ENCODE measurements at regions not wholly inside any gene's neighbourhood (a gene's known extent, or its start where the extent isn't known, plus 50 kb on each side); places are given as distances from the start of the nearest gene placed in this dataset.
"Not testable (repeated sequence)": the region's sequence is repeated elsewhere in the genome, so short reads cannot be mapped to it uniquely, and the experiment has no call there.

GRCh38 chr11:39628311-39628710 is 1831.1 kb downstream of the LRRC4C start:
- no peak for DNase-seq (ENCODE audit: low read depth in 1 of 2, low spot score in 1 of 2)
- FAIRE-seq, result no peak
- no peak for ATAC-seq
- no peaks in the 10 kb centered on the region for H3K4me1 ChIP-seq
- H3K27ac ChIP-seq, result no peak overlapping the region
- no peak overlapping the region for H3K4me2 ChIP-seq
- ChIA-PET CTCF (no interaction called here), POLR2A (no interaction called here)
- H3K4me3 ChIP-seq, result no peak overlapping the region
- WGBS (ENCODE audit: missing lambda C conversion rate), result 1% methylated on average over 2 of the region's 2 CpGs
- TF ChIP-seq MAFK (IDR thresholded peaks at IDR 0.05; ENCODE audit: partially characterized antibody) (peak; percentile 59), POLR2A (IDR thresholded peaks at IDR 0.05; ENCODE audit: low read length) (no peak)
- H3K9me3 ChIP-seq, result no peaks in the 10 kb centered on the region

GRCh38 chr11:39620309-39620708 is 1839.1 kb downstream of the LRRC4C start:
- WGBS (ENCODE audit: missing lambda C conversion rate), result 0% methylated on average over 2 of the region's 3 CpGs
- H3K9me3 ChIP-seq; DNase-seq (ENCODE audit: low read depth in 1 of 2, low spot score in 1 of 2); POLR2A ChIA-PET; H3K4me1 ChIP-seq; H3K4me2 ChIP-seq; H3K4me3 ChIP-seq; ATAC-seq; H3K27ac ChIP-seq; CTCF ChIA-PET; FAIRE-seq: not testable (repeated sequence)

DNA sequence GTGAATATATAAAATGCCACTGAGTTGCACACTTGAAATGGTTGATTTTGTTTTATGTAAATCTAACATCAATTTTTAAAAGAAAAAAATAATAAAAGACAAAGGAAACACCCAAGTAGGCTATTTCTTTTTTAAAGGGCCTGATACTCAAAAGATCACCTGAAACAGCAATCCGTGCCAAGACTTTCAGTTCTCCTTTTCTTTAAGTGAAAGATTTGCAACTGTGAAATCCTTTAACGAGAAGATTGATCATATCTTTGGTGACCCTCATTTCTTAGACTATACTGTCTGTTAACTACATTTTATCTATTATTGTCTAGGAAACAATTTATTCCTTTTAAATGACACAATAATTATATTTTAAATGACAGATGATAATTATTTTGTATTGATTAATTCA is 1841.5 kb downstream of the LRRC4C start:
- DNase-seq (ENCODE audit: low read depth in 1 of 2, low spot score in 1 of 2) (no peak), FAIRE-seq (no peak), ATAC-seq (no peak)
- Histone ChIP-seq H3K4me1 (no peaks in the 10 kb centered on the region), H3K4me2 (no peak overlapping the region), H3K4me3 (no peak overlapping the region), H3K27ac (no peak overlapping the region), H3K9me3 (no peaks in the 10 kb centered on the region)
- WGBS (ENCODE audit: missing lambda C conversion rate), result 0% methylated on average over 2 of the region's 2 CpGs
- POLR2A ChIA-PET, result no interaction called here
- CTCF ChIA-PET, result no interaction called here
- no peak for TF ChIP-seq TFCP2L1 (CRISPR knock-in tag; IDR thresholded peaks at IDR 0.05)
- TF ChIP-seq ZC3H11A (IDR thresholded peaks at IDR 0.05), result no peak
- no peak for TF ChIP-seq ELK1 (IDR thresholded peaks at IDR 0.05; ENCODE audit: low read depth, low read length)
- no peak for TF ChIP-seq HOXB13 (CRISPR knock-in tag; IDR thresholded peaks at IDR 0.05; ENCODE audit: low read depth)
- no peak for TF ChIP-seq RAD21 (conservative IDR thresholded peaks at IDR 0.05 in 1 of 2, IDR thresholded peaks at IDR 0.05 in 1 of 2)
- TF ChIP-seq POLR2A (IDR thresholded peaks at IDR 0.05; ENCODE audit: low read length), result no peak
- no peak for TF ChIP-seq MAFK (IDR thresholded peaks at IDR 0.05; ENCODE audit: partially characterized antibody)
- no peak for TF ChIP-seq JUNB (IDR thresholded peaks at IDR 0.05)
- TF ChIP-seq HOXA7 (CRISPR knock-in tag; IDR thresholded peaks at IDR 0.05), result no peak
- no peak for TF ChIP-seq CBX2 (IDR thresholded peaks at IDR 0.05; ENCODE audit: borderline replicate concordance, low read depth)
- no peak for TF ChIP-seq HDAC2 (IDR thresholded peaks at IDR 0.05)
- no peak for TF ChIP-seq CBX8 (IDR thresholded peaks at IDR 0.05)
- no peak for TF ChIP-seq HMGXB4 (CRISPR knock-in tag; IDR thresholded peaks at IDR 0.05; ENCODE audit: borderline replicate concordance)
- TF ChIP-seq RNF2 (IDR thresholded peaks at IDR 0.05; ENCODE audit: borderline replicate concordance, low read depth), result no peak
- no peak for TF ChIP-seq EHF (CRISPR knock-in tag; IDR thresholded peaks at IDR 0.05)
- TF ChIP-seq NFE2L2 (conservative IDR thresholded peaks at IDR 0.05; ENCODE audit: low read length), result no peak
- no peak for TF ChIP-seq JUN (IDR thresholded peaks at IDR 0.05)
- TF ChIP-seq NR3C1 (IDR thresholded peaks at IDR 0.05), result no peak
- TF ChIP-seq, protein P1, sequence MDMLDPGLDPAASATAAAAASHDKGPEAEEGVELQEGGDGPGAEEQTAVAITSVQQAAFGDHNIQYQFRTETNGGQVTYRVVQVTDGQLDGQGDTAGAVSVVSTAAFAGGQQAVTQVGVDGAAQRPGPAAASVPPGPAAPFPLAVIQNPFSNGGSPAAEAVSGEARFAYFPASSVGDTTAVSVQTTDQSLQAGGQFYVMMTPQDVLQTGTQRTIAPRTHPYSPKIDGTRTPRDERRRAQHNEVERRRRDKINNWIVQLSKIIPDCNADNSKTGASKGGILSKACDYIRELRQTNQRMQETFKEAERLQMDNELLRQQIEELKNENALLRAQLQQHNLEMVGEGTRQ (IDR thresholded peaks at IDR 0.05), result no peak

- 5% methylated on average over 1 of the region's 1 CpG for WGBS (ENCODE audit: missing lambda C conversion rate)
- DNase-seq (ENCODE audit: low read depth in 1 of 2, low spot score in 1 of 2) (no peak), FAIRE-seq (no peak)
- TF ChIP-seq HEYL (CRISPR knock-in tag; IDR thresholded peaks at IDR 0.05) (no peak), KDM5A (IDR thresholded peaks at IDR 0.05) (no peak), MAZ (IDR thresholded peaks at IDR 0.05; ENCODE audit: borderline replicate concordance, low read depth, low read length) (no peak), MAFK (IDR thresholded peaks at IDR 0.05; ENCODE audit: partially characterized antibody) (no peak), FOXS1 (CRISPR knock-in tag; IDR thresholded peaks at IDR 0.05) (no peak), HDAC2 (IDR thresholded peaks at IDR 0.05) (no peak), CEBPB (IDR thresholded peaks at IDR 0.05) (no peak), ZNF302 (CRISPR knock-in tag; IDR thresholded peaks at IDR 0.05) (no peak), REST (IDR thresholded peaks at IDR 0.05) (no peak), GATA3 (IDR thresholded peaks at IDR 0.05; ENCODE audit: borderline replicate concordance) (no peak), JUNB (IDR thresholded peaks at IDR 0.05) (no peak), CBX8 (IDR thresholded peaks at IDR 0.05) (no peak)
These were observed 1870.1 kb downstream of the LRRC4C start for GRCh38 chr11:39589391-39589790.

More at GRCh38 chr11:39589391-39589790, 1870.1 kb downstream of the LRRC4C start:
- Histone ChIP-seq H3K4me2 (no peak overlapping the region), H3K4me1 (no peaks in the 10 kb centered on the region), H3K9me3 (no peaks in the 10 kb centered on the region), H3K27ac (no peak overlapping the region), H3K4me3 (no peak overlapping the region)
- ATAC-seq, result no peak
- ChIA-PET CTCF (no interaction called here), POLR2A (no interaction called here)

Measured in A549 (cell line).